Activated CD4-positive, alpha-beta T cell treated with anti-CD3 and anti-CD28 coated beads for 4 hours (primary cell): ENCODE measurements at regions not wholly inside any gene's neighbourhood (a gene's known extent, or its start where the extent isn't known, plus 50 kb on each side); places are given as distances from the start of the nearest gene placed in this dataset.
A peak's percentile ranks its signal among the peaks of the same experiment; 100 is the strongest.
"Not testable (repeated sequence)": the region's sequence is repeated elsewhere in the genome, so short reads cannot be mapped to it uniquely, and the experiment has no call there.

Experiments
- DNase-seq, 2 donors: peaks; one replicate each; pipeline ENCODE4 v3.0.0-alpha.2; 2020

- peak in 1 of 2 donors; percentile 14 for DNase-seq
Observed at GRCh38 chr7:159207393-159207792, 62.7 kb upstream of the VIPR2 start.

- DNase-seq, result no peak
Observed at GRCh38 chr7:159205833-159206232, 61.2 kb upstream of the VIPR2 start.

- no peak for DNase-seq
Observed at GRCh38 chr7:159204664-159205063, 60.0 kb upstream of the VIPR2 start.

DNA sequence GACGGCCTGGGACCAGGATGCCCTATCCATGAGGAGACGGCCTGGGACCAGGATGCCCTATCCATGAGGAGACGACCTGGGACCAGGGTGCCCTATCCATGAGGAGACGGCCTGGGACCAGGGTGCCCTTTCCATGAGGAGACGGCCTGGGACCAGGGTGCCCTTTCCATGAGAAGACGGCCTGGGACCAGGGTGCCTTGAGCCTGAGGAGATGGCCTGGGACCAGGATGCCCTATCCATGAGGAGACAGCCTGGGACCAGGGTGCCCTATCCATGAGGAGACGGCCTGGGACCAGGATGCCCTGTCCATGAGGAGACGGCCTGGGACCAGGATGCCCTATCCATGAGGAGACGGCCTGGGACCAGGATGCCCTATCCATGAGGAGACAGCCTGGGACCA lies 58.6 kb upstream of the VIPR2 start:
- not testable (repeated sequence) for DNase-seq

DNA sequence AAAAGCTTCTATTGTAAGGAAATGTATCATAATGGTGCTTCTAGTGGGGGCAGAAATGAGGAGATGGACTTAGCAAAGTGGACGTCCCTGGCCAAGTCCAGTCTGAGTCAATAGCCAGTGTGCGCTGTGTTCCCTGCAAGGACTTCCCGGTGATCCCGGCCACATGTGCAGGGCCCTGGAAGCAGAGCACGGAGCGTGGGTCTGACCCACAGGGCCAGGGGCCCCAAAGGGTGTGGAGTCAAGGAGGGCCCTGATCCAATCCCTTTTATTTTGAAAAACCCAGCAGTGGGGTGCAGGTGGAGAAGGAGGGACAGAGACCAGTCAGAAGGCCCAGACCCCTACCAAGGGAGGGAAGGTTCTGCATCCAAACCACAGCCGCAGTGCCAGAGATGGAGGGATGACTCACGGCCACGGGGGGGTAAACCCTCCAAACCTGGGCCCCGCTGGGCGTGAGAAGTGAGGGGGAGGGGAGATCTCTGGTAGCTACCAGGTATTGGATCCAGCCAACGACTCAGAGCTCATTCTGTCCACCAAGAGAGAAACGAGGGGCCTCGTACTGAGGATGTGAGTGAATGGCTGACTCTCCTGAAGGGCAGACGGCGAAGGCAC lies 57.2 kb upstream of the VIPR2 start:
- DNase-seq, result no peak

- DNase-seq, result no peak
Observed at GRCh38 chr7:159200421-159200820, 55.8 kb upstream of the VIPR2 start.

GRCh38 chr7:159198016-159198724 lies 53.5 kb upstream of the VIPR2 start:
- DNase-seq, result no peak

DNA sequence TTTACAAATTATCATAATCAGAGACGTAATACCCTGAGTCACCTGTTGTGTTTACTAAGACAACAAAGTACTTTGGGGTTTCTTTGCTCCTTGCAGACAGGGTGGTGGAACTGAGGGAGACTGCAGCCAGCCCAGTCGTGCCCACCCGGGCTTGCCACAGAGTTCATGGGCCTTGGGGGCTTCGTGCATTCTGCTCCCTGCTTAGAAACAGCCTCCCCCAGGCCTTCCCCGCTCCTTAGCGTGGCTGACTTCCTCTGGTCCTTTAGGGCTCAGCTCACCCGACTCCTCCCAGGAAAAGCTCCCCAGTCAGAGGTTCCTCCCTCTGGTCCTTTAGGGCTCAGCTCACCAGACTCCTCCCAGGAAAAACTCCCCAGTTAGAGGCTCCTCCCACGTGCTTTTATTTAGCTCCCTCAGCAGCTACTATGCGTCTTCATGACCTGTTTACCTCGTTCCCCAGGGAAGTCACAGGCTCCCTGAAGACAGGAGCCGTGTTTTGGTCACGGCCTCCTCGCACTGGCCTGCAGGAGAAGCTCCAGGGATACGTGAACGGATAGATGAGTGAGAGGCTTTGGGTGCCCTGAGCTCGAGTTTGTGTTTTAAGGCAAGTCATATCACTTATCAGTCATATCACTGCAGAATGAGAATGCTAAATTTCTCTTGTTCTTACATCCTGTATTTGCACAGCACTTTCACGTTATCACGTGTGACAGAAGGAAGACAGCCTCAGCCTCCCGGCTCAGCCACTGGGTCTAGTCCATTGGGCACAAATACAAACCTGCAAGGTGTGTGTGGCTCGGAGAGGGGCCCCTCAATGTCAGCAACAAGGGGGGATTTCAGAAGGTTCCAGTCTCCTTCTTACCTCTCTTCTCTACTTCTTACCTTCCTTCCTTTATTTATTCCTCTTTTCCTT lies 52.7 kb upstream of the VIPR2 start:
- DNase-seq, result peak; percentile 12 to 21

- no peak for DNase-seq
Observed at GRCh38 chr7:159196584-159196983, 51.9 kb upstream of the VIPR2 start.

- DNase-seq, result no peak
Observed at GRCh38 chr7:159195946-159196345, 51.3 kb upstream of the VIPR2 start.
